Activated CD4-positive, alpha-beta T cell treated with anti-CD3 and anti-CD28 coated beads, Interleukin-2, amount 10 ng/mL, durations not matched to agents 7 days and 5 days (primary cell): ENCODE measurements at regions not wholly inside any gene's neighbourhood (a gene's known extent, or its start where the extent isn't known, plus 50 kb on each side); places are given as distances from the start of the nearest gene placed in this dataset.

Experiments used
- CTCF ChIA-PET: fragments of 350-600 bp; sonication (Branson Sonifier 250); formaldehyde crosslinking; loops from one replicate; lab custom pipeline; 2021; ENCODE audit warnings: antibody characterized with exemption; lab: Charles Lee
- POLR2A ChIA-PET: fragments of 350-600 bp; sonication (Branson Sonifier 250); formaldehyde crosslinking; loops from one replicate; lab custom pipeline; 2021; ENCODE audit warnings: antibody characterized with exemption; lab: Charles Lee
- DNase-seq: peaks from one replicate; pipeline ENCODE4 v3.0.0-alpha.2; 2020
- H3K27ac Mint-ChIP-seq: one replicate; pipeline ENCODE4 v1.8.0; 2021; ENCODE audit warnings: mild to moderate bottlenecking, moderate library complexity, mixed read lengths
- H3K27me3 Mint-ChIP-seq: one replicate; pipeline ENCODE4 v1.8.0; 2021; ENCODE audit warnings: mixed read lengths
- H3K36me3 Mint-ChIP-seq: one replicate; pipeline ENCODE4 v1.8.0; 2021; ENCODE audit warnings: low read depth, mixed read lengths
- H3K4me1 Mint-ChIP-seq: one replicate; pipeline ENCODE4 v1.8.0; 2021; ENCODE audit warnings: mixed read lengths
- H3K4me3 Mint-ChIP-seq: one replicate; pipeline ENCODE4 v1.8.0; 2021; ENCODE audit warnings: mild to moderate bottlenecking, moderate library complexity, mixed read lengths
- H3K9me3 Mint-ChIP-seq: one replicate; pipeline ENCODE4 v1.8.0; 2021; ENCODE audit warnings: mixed read lengths

- no peak overlapping the region for H3K27ac Mint-ChIP-seq
- CTCF ChIA-PET: no interaction called here
- no peak for DNase-seq
- no peaks in the 10 kb centered on the region for H3K36me3 Mint-ChIP-seq
- H3K9me3 Mint-ChIP-seq: no peaks in the 10 kb centered on the region
- H3K27me3 Mint-ChIP-seq: no peaks in the 10 kb centered on the region
- POLR2A ChIA-PET: no interaction called here
- no peak overlapping the region for H3K4me3 Mint-ChIP-seq
- no peaks in the 10 kb centered on the region for H3K4me1 Mint-ChIP-seq
Measured at GRCh38 chr18:38023871-38024270, 458.3 kb upstream of the CELF4 start.

DNA sequence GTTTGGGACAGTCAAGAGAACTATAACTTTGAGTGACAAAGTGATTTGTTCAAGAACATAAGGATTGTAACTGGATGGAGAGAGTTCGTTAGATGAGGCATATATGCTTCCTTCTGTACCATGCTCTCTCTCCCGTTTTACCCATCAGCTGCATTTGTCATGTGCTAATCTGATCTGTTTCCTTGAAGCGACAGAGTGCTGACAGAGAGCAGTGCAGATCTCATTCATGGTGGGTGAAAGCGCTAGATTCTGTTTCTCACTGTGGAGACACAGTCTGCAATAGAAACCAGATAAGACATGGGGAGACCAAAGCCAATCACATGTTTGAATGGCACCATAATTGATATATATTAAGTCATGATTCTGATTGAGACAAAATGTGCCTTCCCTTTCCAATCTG is 456.6 kb upstream of the CELF4 start:
- Mint-ChIP-seq H3K4me1 (no peaks in the 10 kb centered on the region), H3K4me3 (no peak overlapping the region), H3K27ac (no peak overlapping the region), H3K9me3 (no peaks in the 10 kb centered on the region), H3K27me3 (no peaks in the 10 kb centered on the region), H3K36me3 (no peaks in the 10 kb centered on the region)
- ChIA-PET CTCF (no interaction called here), POLR2A (no interaction called here)
- no peak for DNase-seq

DNA sequence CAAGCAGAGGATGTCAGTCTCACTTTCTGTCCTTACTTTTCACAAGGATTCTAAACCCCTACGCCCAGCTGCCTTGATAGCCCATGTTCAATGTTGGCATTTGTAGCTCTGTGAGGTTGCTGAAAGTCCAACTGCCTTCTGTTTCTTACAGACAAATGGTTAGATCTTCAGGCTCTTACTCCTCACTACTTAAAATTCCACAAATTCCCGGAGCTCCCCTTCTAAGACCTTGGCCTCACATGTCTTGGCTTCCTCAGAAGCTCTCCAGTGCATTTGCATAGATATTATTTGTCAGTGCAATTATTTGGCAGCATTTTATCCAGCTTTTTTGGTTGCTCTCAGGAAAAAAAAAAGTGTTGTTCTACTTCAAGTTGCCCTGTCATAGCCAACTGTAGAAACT is 453.7 kb upstream of the CELF4 start:
- DNase-seq: no peak
- CTCF ChIA-PET: no interaction called here

DNA sequence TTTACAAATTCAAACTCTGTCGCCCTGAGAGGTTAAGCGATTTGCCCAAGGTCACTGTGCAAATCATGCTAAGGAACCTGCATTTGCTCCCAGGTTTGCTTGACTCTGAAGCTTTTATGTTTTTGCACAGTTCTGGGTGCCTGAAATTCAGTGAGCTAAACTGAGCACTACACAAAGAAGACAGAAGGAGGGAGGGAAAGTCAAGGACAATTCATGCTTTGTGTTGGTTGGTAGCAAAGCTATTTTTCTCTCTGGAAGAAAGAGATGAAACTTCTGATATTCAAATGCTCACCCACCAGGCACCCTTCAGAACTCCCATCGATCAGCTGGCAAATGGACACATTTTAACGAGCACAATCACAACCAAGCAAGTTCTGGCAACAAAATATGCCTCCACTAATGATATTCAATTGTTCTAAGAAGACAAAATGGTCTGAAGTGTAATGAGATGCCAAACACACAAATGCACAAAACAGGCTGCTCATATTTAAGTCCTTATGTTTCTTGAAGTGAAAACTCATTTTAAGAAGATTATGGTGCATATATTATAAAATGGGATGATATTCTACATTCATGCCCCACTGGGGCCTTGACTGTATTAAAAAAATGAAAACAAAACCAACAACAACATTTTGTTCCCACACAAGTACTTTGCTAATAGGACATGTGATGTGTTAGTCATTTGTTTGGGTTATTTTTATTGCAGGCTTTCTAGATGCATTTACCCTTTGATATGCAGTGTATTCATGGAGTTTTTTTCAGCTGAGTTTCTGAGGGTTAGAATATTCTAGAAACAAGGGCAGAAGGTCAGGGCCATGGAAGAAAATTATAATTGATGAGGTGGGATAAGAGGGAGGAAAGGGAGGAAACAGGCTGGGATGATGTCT is 445.6 kb upstream of the CELF4 start:
- H3K27me3 Mint-ChIP-seq: no peaks in the 10 kb centered on the region
- no peaks in the 10 kb centered on the region for H3K36me3 Mint-ChIP-seq
- POLR2A ChIA-PET: no interaction called here
- no peak overlapping the region for H3K27ac Mint-ChIP-seq
- H3K4me1 Mint-ChIP-seq: no peaks in the 10 kb centered on the region
- H3K4me3 Mint-ChIP-seq: no peak overlapping the region
- peaks cover 3% of the 10 kb centered on the region for H3K9me3 Mint-ChIP-seq
- DNase-seq: no peak
- CTCF ChIA-PET: no interaction called here

More for the DNA sequence above, 453.7 kb upstream of the CELF4 start:
- no peaks in the 10 kb centered on the region for H3K4me1 Mint-ChIP-seq
- POLR2A ChIA-PET: no interaction called here
- no peaks in the 10 kb centered on the region for H3K27me3 Mint-ChIP-seq
- no peak overlapping the region for H3K27ac Mint-ChIP-seq
- H3K36me3 Mint-ChIP-seq: no peaks in the 10 kb centered on the region
- peaks cover 3% of the 10 kb centered on the region for H3K9me3 Mint-ChIP-seq
- no peak overlapping the region for H3K4me3 Mint-ChIP-seq

- POLR2A ChIA-PET: no interaction called here
- CTCF ChIA-PET: no interaction called here
- Mint-ChIP-seq H3K9me3 (no peaks in the 10 kb centered on the region), H3K4me1 (no peaks in the 10 kb centered on the region), H3K4me3 (no peak overlapping the region), H3K27ac (no peak overlapping the region), H3K27me3 (no peaks in the 10 kb centered on the region), H3K36me3 (no peaks in the 10 kb centered on the region)
- DNase-seq: no peak
Measured at GRCh38 chr18:38010037-38010436, 444.4 kb upstream of the CELF4 start.

DNA sequence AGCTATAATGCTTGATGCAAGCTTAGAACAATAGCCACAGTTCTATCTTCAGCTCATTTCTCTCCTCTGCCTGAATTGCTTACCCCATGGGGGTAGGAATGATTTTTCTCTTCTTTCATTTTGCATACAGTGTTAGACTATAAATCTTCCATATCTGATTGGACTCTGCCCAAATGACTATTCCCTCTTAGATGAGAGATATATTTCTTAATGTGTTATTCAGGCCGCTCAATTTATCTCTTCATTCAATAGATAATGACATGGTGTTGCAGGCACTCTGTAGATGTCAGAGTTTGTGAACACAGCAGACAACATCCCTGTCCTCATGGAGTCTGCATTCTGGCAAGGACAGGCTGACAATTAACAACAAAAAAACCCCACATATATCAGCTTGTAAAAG is 443.7 kb upstream of the CELF4 start:
- no peaks in the 10 kb centered on the region for H3K9me3 Mint-ChIP-seq
- no peak for DNase-seq
- no peak overlapping the region for H3K4me3 Mint-ChIP-seq
- ChIA-PET POLR2A (no interaction called here), CTCF (no interaction called here)
- H3K27me3 Mint-ChIP-seq: no peaks in the 10 kb centered on the region
- no peaks in the 10 kb centered on the region for H3K4me1 Mint-ChIP-seq
- H3K36me3 Mint-ChIP-seq: no peaks in the 10 kb centered on the region
- H3K27ac Mint-ChIP-seq: no peak overlapping the region

- Mint-ChIP-seq H3K36me3 (no peaks in the 10 kb centered on the region), H3K4me1 (no peaks in the 10 kb centered on the region), H3K9me3 (no peaks in the 10 kb centered on the region), H3K27ac (no peak overlapping the region), H3K27me3 (no peaks in the 10 kb centered on the region), H3K4me3 (no peak overlapping the region)
- POLR2A ChIA-PET: no interaction called here
- CTCF ChIA-PET: no interaction called here
- DNase-seq: no peak
Measured at GRCh38 chr18:38007676-38008330, 442.2 kb upstream of the CELF4 start.

DNA sequence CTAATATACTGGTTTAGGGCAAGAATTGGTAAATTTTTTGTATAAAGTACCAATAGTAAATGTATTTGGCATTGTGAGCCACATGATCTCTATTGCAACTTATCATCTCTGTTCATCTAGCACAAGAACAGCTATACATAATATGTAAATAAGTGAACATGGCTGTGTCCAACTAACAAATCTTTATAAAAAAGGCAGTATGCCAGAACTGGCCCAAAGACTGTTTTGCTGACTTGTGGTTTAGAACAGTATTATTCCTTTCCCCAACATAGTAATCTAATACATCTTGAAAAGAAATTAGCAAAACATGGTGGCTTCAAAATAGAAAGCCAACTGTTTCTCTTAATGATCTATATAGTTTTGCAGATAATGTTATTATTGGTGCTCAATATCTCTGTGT is 441.4 kb upstream of the CELF4 start:
- Mint-ChIP-seq H3K4me1 (no peaks in the 10 kb centered on the region), H3K9me3 (no peaks in the 10 kb centered on the region), H3K27me3 (no peaks in the 10 kb centered on the region), H3K27ac (no peak overlapping the region), H3K4me3 (no peak overlapping the region), H3K36me3 (no peaks in the 10 kb centered on the region)
- DNase-seq: no peak
- CTCF ChIA-PET: no interaction called here
- POLR2A ChIA-PET: no interaction called here

GRCh38 chr18:38006541-38006940 is 440.9 kb upstream of the CELF4 start:
- DNase-seq: no peak
- POLR2A ChIA-PET: no interaction called here
- Mint-ChIP-seq H3K27me3 (no peaks in the 10 kb centered on the region), H3K27ac (no peak overlapping the region), H3K4me3 (no peak overlapping the region), H3K36me3 (no peaks in the 10 kb centered on the region), H3K9me3 (no peaks in the 10 kb centered on the region), H3K4me1 (no peaks in the 10 kb centered on the region)
- CTCF ChIA-PET: no interaction called here

GRCh38 chr18:37997695-37998094 is 432.1 kb upstream of the CELF4 start:
- Mint-ChIP-seq H3K9me3 (no peaks in the 10 kb centered on the region), H3K27me3 (no peaks in the 10 kb centered on the region), H3K4me3 (no peak overlapping the region), H3K27ac (no peak overlapping the region), H3K36me3 (no peaks in the 10 kb centered on the region), H3K4me1 (no peaks in the 10 kb centered on the region)
- ChIA-PET CTCF (no interaction called here), POLR2A (no interaction called here)
- no peak for DNase-seq

GRCh38 chr18:37987901-37988300 is 422.3 kb upstream of the CELF4 start:
- no peaks in the 10 kb centered on the region for H3K36me3 Mint-ChIP-seq
- CTCF ChIA-PET: no interaction called here
- POLR2A ChIA-PET: no interaction called here

GRCh38 chr18:37986665-37987064 is 421.1 kb upstream of the CELF4 start:
- CTCF ChIA-PET: no interaction called here
- no peak overlapping the region for H3K4me3 Mint-ChIP-seq
- POLR2A ChIA-PET: no interaction called here
- H3K36me3 Mint-ChIP-seq: no peaks in the 10 kb centered on the region
- DNase-seq: no peak
- H3K27ac Mint-ChIP-seq: no peak overlapping the region
- H3K9me3 Mint-ChIP-seq: peaks cover 2% of the 10 kb centered on the region
- H3K27me3 Mint-ChIP-seq: no peaks in the 10 kb centered on the region
- H3K4me1 Mint-ChIP-seq: no peaks in the 10 kb centered on the region

More at GRCh38 chr18:37987901-37988300, 422.3 kb upstream of the CELF4 start:
- Mint-ChIP-seq H3K9me3 (peaks cover 2% of the 10 kb centered on the region), H3K27me3 (no peaks in the 10 kb centered on the region), H3K4me3 (no peak overlapping the region), H3K27ac (no peak overlapping the region), H3K4me1 (no peaks in the 10 kb centered on the region)
- DNase-seq: no peak

- Mint-ChIP-seq H3K36me3 (no peaks in the 10 kb centered on the region), H3K9me3 (peaks cover 2% of the 10 kb centered on the region), H3K4me1 (no peaks in the 10 kb centered on the region), H3K4me3 (no peak overlapping the region), H3K27me3 (no peaks in the 10 kb centered on the region), H3K27ac (no peak overlapping the region)
- ChIA-PET POLR2A (no interaction called here), CTCF (no interaction called here)
- DNase-seq: no peak
Measured at GRCh38 chr18:37985126-37985525, 419.5 kb upstream of the CELF4 start.
